SKM-1 treated with dmso at 0.1 percent for 144 hours (cell line): ENCODE measurements at regions not wholly inside any gene's neighbourhood (a gene's known extent, or its start where the extent isn't known, plus 50 kb on each side); places are given as distances from the start of the nearest gene placed in this dataset.
A peak's percentile ranks its signal among the peaks of the same experiment; 100 is the strongest.

Experiments used
- DNase-seq: peaks from one replicate; lab custom pipeline; 2025; ENCODE audit not compliant: unreplicated experiment; lab: John Stamatoyannopoulos, UW

DNA sequence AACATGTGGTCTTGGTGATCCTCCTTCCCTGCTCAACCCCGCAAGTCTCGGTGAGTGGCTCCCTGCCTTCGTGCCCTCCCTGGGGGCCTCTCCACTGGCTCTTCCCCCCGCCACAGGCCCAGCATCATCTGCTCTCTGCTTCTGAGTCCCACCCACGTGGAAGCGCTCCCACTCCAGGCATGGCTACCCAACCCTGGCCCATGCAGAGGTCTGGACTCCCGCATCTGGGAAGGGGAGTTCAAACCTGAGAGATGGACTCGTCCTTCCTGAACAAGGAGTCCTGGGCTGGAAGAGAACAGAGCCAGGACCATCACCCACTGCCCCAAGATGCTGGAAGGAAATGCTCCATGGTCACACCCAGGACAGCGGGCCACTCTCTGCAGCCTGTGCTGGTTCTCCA lies 90.8 kb downstream of the DHCR7 start:
- DNase-seq = no peak

DNA sequence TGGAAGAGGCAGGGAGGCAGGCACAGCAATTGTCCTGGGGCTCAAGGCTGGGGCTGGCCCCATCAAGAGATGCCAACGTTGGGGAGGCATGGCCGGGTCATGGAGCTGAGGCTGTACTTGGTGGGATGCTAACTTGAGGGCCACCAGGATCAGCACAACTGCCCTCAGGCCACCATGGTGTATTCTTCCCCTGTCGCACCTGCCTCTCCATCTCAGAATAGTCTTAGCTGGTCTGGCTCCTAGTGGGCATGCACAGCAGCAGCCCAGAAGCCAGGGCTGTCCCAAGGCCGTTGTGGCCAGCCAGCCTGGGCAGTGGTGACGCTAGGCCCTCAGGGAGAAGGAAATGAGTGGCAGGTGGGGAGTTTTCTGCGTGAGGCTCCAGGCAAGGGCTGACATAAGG lies 91.3 kb downstream of the DHCR7 start:
- no peak for DNase-seq

DNA sequence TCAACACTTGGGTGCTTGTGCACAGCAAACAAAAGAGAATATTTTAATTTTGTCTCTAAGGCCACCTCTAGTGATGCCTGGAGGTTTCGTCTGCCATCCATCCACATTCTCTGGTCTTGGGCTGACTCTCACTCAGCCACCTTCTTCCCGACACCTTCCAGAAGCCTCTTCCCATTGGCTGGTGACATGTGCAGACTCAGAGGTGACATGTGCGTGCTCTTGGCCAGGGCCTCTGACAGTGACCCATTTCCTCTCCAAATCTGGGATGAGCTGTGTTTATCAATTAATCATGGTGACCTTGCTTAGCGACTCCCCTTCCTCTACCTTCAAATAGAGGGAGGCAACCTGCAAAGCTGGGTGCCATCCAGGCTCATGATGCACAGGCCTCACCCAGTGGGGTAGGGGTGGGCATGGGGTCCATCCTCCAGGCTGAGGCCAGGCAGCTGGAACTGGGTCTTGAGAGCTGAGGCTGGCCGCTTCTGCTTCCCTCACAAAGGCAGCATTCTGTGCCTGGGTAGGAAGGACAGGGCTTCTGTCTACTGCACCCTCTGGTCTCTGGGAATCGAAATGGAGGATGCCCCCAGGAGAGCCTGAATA lies 91.8 kb downstream of the DHCR7 start:
- no peak for DNase-seq

GRCh38 chr11:71355281-71355680 lies 92.9 kb downstream of the DHCR7 start:
- no peak for DNase-seq

DNA sequence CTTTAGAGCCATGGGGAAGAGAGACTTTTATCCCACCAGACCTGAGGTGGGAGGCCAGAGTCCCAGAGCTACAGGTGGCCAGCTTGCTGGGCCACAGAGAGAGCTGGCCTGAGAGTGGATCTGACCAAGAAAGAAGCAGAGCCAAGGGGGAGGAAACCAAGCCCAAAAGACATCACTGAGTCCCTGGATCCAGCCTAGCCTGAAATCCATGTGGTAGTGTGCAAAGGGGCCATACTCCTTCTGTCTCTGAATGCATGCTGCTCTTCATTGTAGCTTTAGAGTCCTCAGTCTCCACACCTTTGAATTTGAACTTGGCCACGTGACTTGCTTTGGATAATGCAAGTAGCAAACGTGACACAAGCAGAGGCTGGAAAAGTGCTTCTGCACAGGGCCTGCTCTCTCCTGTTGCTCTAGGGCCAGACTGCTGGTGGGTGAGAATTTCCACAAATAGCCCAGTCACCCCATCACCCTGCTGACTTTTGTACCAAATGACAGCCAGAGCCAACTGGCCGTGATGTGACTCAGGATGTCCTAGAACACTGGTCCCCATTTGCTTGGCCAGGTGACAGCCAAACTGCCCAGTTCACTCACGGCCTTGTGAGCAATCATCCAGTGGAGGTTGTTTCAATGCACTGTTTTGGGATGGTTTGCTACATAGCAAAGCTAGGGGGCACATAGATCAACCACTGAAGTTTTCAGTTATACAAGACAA lies 93.6 kb downstream of the DHCR7 start:
- DNase-seq = no peak

- no peak for DNase-seq
Measured at GRCh38 chr11:71352748-71353147, 95.4 kb downstream of the DHCR7 start.

GRCh38 chr11:71352226-71352625 lies 96.0 kb downstream of the DHCR7 start:
- DNase-seq = no peak

- DNase-seq = no peak
Measured at GRCh38 chr11:71349627-71350026, 97.2 kb upstream of the SHANK2 start.

- DNase-seq = no peak
Measured at GRCh38 chr11:71343828-71344400, 91.5 kb upstream of the SHANK2 start.

DNA sequence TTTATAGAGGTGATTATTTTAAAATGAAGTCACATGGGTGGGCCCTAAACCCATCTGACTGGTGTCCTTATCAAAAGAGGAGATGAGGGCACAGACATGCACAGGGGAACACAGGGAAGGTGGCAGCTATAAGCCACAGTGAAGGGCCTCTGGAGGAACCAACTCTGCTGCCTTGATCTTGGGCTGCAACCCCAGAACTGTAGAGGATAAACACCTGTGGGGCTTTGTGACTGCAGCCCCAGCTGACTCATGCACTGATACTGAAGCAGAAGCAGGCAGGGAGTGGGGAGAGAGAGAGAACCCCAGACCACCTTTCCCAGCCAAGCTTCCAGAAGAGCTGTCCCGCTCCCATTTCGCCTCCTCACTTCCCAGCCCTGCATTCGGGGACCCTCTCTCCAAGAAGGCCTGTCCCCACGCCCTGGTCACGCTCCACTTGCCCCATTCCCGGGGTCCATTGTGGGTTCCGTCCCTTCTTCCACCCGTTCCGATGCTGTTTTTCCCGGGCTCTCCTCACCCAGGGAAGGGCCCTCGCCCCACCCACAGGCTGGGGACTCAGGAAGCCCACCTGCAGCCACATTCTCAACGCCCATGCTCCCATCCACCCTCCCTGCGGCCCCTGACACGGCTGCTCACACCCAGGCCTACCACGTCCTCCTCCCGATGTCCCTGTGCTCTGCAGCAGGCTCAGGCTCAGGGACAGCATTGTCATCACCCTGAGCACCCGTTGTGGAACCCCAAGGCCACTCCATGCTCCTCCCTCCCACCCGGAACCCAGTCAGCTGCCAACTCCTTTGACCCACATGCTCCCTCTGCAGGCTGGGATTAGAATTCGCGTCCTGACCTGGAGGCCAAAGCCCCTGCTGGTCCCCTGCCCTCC lies 90.8 kb upstream of the SHANK2 start:
- DNase-seq = peak; percentile 8

GRCh38 chr11:71342116-71342515 lies 89.7 kb upstream of the SHANK2 start:
- DNase-seq = no peak

GRCh38 chr11:71341596-71341995 lies 89.2 kb upstream of the SHANK2 start:
- DNase-seq = no peak

DNA sequence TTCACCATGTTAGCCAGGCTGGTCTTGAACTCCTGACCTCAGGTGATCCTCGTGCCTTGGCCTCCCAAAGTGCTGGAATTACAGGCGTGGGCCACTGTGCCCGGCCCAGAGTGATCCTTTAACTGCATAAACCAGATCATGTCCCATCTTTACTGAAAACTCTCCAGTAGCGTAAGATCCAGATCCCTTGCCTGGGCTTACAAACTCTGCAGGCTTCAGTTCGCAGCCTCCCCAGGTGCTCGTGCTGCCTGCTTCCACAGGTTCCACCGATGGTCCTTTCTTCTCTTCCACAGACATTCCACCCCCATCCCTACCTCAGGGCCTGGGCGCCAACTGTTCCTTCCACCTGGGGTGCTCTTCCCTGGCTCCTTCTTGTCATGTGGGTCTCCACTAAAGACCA lies 88.8 kb upstream of the SHANK2 start:
- DNase-seq = no peak

GRCh38 chr11:71340086-71340606 lies 87.8 kb upstream of the SHANK2 start:
- DNase-seq = no peak

DNA sequence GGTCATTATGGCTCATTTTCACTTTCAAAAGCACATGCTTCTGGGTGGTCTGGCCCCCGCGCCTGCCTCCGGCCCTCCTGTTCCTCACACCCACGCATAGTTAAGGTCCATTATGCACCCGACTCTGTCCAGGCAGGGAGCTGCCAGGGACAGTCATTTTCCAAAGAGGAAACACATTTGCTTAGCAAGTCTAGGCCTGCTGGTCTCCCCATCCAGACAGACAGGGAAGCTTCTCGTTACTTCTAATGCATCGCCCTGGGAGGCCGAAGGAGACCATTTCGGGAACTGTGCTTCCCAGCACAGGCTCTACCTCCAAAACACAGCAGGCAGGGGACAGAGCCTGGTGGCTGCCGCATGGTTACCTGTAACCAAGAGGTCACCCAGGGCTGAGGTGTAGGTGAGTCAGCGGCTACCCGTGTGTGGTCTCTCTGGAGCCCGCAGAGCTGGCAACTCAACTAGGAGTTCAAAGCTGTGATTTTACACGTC lies 87.1 kb upstream of the SHANK2 start:
- DNase-seq = no peak

DNA sequence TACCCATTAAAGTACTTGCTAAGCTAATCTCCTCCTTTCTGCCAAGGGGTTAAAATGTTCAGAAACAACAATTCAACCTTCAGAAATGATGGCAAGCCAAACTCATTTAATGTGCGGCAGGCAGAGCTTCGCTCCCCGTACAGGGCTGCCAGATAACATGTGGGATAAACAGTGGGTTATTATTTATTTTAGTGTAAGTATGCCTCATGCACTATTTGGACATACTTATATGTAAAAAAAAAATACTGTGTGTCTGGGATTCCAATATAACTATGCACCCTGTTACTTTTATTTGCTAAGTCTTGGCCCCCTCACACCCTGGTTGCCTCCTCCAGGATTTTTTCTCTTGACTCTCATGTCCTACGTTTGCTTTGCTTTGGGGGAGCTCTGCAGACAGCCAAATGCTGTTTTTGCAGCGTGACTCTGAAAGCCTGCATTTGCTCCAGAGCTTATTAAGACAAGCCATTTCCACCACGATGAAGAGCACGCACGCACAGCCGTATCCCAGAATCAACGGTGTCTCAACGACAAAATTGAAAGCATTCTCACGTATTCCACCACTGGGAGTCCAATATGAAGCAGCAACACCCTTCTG lies 86.5 kb upstream of the SHANK2 start:
- no peak for DNase-seq

DNA sequence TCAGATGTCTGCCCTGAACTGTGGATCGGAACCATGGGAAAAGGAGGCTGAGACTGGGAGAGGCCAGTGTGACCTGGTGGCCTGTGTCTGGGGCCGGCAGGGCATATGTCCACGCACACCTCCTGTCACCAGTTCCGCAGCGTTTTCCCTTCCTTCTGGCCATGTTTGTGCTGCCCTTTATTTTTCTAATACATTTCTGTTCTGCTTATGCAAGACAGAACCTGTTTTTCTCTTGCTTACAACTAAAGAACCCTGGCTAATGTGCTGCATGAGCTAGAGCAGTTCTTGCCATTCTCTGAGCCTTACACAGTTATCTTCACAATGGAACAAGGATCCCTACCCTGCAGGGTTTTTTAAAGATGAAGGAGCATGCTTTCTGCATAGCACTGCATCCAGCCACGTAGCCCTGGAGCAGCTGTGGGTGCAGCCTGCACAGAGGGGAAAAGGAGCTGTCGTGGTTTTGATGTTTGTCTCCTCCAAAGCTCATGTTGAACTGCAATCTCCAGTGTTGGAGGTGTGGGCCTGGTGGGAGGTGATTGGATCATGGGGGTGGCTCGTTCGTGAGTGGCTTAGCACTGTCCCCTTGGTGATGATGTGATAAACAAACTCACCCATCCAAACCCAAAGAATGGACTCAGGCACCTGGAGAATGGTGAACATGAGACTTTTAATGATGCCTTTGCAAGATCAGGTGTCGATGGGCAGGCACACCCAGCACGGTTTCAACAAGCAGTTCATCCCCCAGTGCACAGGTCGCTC lies 84.8 kb upstream of the SHANK2 start:
- no peak for DNase-seq

GRCh38 chr11:71336176-71336995 lies 84.0 kb upstream of the SHANK2 start:
- DNase-seq = no peak

GRCh38 chr11:71335371-71335770 lies 83.0 kb upstream of the SHANK2 start:
- no peak for DNase-seq
